ENCODE measurements at regions not wholly inside any gene's neighbourhood (a gene's known extent, or its start where the extent isn't known, plus 50 kb on each side); places are given as distances from the start of the nearest gene placed in this dataset.
"Not testable (repeated sequence)": the region's sequence is repeated elsewhere in the genome, so short reads cannot be mapped to it uniquely, and the experiment has no call there.

DNA sequence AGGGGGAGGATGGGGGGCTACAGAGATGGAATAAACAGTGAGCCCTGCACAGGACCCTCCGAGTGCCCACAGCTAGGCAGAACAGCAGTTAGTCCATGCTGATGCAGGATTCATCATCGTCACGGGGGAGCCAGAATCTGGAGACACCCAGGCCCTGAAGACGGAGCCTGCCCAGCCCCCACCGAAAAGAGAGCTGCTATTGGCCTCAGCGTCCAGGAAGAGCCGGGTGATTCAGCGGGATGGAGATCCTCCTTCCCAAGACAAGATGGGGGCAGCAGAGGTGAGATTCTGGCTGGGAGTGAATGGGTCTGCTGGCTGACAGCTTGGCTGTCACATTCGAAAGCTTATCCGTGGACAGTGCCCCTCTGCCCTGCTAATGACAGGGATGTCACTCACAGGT, 133.6 kb upstream of the CRHR1 start:
- no peak for DNase-seq

DNA sequence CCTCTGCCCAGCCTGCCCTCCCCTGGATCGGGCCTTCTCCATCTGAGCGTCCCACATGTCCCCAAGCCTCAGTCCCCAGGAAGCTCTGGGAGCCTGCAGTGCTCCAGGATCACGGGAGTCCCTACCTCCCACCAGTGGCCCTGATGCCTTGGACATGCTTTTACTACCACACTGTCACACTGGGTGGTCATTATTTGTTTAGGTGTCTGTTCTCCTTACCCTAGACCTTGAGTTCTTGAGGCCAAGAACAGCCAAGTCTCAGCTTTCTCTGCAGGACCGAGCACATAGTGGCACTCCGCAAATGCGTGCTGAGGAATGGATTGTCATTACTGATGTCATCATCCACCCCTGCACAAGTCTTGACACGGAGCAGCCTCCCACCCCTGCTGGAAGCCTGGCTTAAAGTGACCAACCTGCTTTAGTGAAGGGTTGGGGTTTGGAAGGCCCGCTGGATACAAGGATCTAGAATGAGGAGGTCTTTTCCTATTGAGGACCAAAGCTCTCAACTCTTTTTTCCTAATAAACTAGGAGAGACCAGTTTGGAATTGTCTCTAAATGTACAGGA, 132.9 kb upstream of the CRHR1 start:
- DNase-seq: no peak

DNA sequence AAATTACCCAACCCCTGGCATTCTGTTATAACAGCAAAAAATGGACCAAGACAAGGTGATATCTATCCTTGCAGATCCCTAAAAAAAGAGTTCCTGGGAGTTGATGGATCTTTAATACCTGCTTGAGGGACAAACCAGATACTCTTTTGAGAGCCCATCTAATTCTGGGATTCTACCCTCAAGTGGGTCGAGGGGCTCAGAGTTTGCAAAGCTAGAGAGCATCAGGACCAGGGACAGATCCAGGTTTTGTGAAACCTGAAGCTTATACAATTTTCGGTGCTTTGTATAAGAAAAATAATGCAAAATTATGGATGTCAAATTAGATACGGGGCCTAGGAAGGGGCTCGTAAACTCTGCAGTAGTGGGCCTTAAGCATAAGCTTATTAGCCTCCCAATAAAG, 130.5 kb upstream of the CRHR1 start:
- no peak for DNase-seq

DNA sequence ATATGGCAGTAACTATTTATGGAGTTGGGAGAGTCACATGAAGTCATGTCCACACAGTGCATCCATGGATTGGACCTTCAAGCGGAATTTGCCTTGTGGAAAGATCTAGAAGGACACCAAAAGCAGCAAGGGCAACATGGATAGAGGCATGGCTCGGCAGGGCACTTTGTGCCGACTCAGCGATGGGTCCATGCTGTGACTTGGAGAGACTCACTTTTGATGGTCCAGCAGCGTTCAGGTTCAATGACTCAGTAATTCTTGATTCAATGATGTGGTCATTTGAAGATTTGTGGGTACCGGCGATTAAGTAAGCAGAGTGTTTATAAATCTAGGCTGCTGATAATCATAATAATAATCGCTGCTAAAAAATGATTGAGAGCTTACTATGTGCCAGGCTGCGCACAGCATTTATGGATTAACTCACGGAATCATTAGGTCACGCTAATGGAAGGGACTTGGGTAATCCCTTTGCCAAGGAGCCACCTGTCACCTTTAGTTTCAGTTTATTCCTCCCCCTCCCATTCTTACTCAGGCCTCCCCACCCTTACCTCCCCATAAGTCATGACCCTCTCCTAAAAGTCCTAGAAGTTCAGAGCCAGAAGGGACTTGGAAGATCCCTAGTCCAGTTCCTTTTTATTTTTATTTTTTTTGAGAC, 127.5 kb upstream of the CRHR1 start:
- no peak for DNase-seq

DNA sequence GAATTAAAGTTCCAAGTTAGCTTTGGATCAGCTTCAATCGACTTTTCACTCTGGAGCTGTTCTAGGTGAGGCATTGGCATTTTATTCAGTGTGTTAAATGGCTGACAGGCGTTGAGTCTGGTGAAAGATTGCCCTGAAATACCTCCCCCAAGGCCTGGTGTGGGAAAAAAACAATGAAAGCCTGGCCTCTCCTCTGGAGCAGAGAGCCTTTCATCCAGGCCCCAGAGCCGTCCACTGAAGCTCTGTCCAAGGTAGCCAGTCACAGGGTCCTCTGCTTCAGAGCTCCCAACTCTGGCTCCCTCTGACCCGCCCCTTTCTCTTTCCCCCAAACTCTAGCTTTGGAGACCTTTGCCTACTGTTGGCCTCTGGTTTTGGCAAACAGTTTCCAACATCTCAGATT, 123.6 kb upstream of the CRHR1 start:
- no peak for DNase-seq

DNA sequence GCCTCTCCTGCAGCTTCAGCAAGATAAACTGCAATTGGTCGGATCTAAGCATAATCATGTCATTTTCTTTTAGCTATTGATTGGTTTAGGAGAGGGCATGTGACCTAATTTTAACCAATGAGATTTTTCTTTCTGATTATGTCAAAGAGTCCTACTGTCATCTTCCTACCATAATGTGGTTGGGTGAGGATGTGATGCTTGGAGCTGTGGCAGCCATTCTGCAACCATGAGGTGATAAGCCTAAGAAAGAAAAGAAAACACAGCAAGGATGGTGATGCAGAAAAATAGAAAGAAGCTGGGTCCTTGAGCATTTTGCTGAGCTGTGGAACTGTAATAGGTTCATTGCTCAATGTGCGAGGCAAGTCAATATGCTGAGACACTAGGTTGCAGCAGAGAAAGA, 121.7 kb upstream of the CRHR1 start:
- no peak for DNase-seq

DNA sequence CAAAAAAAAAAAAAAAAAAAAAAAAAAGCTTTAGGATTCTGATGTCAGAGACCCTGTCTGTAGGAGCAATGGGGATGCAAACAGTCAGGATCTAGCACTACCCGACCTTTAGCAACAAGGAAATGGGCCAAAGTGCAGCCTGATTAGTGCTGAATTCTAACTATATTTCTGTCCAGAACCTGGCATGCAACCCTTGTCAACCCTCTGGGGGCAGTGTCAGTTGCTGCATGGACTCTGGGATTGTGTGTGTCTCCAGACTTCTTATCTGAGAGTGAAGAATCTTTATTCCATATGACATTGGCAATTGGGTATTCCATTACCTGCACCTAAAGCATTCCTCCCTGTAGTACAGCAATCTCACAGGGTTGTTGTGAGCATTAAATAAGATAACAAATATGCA, 120.3 kb upstream of the CRHR1 start:
- no peak for DNase-seq

DNA sequence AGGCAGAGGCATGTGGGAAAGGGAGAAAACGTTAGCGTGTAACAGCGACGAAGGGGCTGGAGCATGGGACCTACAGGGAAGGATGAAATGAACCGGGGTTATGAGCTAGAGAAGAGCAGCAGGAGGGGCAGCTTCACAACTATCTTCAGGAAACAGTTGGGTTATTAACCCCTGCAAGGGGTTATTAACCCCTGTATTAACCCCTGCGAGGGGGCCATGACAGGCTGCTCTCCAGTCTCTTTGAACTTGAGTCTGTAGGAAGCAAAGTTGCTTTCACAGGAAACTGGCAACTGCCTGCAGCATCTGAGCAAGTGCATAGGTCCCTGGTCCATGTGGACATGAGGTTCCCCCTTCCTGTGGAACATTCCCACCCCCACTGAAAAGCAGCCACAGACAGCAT, 119.2 kb upstream of the CRHR1 start:
- DNase-seq: no peak

DNA sequence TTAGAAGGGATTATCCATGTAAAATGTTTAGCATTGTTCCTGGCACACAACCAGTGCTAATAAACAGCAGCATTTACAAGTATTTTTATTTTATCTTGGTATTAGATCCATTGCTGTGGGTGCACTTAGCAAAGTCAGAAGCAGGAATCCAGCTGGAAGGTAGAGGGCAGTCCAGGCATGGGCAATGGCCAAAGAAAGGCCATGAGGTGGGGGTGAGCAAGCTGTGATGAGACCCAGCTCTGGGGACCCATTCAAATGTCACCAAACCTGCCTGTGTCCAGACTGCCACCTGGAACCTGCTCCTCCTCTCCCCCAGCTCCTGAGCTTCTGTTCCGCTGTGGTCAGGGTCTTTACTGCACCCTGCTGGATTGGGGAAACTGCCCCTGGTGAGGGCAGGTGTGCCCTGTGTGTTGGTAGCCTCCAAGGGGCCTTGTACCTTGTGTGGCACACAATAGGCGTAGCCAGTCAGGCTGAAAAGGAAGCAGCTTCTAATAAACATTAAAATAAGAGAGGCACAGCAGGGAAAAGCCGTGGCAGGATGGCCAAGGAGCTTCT, 118.0 kb upstream of the CRHR1 start:
- DNase-seq: no peak

DNA sequence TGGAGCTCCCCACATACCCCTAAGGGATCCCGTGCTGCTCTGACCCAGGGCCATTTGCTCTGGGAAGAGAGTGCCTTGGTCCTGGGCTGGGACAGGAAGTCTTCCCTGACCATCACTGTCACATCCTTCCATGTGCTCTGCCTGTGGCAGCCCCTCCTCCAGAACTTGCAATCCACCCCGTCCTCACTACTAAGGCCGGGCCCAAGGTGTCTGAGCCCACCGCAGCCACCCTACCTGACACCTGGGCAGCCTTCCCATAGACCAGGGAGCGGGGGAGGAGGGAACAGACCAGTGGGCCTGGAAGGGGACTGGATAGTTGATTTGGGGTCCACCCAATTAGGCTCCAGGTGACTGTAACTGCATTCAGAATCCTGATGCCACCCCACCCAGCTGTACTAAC, 117.5 kb upstream of the CRHR1 start:
- no peak for DNase-seq

DNA sequence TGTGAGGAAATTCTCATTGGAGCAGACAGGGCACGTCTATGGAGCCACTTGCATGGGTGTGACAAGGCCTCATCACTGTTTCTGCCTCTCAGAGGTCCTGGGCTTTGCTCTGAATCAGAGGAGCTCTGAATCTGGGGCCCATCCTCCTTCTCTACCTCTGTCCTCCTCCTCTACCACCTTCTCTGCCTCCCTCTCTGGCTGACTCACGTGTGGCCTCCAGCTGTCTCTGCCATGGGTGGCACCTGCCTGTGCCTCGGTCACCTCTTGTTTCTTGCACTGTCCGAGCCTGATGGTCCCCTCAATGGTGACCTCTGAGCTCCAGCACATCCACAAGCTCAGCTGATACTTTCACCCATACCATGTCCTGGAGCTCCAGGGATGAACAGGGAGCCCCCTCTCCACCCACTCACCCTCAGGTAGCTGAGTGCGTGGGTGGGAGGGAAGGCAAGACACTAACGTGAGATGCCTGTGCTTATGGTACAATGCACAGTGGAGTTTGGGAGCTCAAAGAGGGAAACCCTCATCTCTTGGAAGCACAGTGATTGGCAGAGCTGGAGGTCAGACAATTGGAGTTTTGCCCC, 116.4 kb upstream of the CRHR1 start:
- no peak for DNase-seq

DNA sequence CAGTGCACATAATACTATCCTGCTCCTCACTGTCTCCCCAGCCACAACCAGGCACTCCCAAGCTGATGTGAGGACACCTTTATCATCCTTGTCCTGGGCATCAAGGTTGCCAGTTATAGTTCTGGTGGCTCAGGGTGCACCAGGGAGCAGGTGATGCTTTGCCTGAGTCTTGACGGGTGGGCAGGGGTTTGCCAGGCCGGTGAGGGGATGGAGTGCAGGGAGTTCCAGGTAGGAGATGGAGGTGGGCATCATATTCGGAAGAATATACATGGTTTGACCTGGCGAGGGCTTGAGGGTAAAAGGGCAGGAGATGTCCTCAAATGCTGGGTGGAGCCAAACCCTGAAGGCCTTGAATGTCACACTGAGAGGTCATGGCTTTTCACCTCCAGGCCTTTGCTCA, 115.8 kb upstream of the CRHR1 start:
- DNase-seq: no peak

DNA sequence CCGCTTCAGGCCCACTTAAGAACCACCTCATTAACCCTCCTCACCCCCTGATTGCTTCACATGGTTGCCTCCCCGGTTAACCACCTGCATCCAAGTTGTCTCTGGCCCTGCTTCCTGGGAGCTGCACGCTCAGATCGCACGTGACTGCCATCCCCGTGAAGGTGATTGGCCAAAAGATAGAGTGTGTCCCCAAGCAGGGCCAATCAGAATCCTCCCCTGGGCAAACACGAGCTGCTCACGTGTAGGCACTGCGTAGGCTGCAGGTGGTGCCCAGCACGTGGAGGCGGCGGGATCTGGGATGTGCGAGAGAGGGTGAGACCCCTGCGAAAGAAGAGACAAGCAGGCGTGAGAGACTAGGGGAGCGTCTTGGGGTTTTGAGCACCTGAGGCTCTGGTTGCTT, 111.8 kb upstream of the CRHR1 start:
- DNase-seq: peak; percentile 97

DNA sequence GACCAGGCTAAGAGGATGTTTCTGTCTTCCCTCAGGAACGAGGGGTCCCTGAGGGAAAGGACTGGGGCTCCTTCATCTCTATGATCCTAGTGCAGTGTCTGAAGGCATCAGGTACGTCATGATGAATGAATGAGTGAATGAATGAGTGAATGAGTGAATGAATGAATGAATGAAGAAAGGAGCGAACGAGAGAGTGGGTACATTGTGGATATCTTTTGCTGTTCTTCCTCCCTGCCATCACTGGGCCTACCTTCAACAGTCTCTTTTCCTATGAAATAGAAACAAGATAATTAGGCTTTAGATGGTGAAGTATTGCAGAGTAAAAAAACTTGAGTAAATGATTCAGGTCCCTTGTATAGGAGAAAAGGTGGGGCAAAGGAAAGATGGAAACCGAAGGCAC, 111.3 kb upstream of the CRHR1 start:
- no peak for DNase-seq

DNA sequence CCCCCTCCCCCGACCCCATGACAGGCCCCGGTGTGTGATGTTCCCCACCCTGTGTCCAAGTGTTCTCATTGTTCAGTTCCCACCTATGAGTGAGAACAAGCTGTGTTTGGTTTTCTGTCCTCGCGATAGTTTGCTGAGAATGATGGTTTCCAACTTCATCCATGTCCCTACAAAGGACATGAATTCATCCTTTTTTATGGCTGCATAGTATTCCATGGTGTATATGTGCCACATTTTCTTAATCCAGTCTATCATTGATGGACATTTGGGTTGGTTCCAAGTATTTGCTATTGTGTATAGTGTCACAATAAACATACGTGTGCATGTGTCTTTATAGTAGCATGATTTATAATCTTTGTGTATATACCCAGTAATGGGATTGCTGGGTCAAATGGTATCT, 110.4 kb upstream of the CRHR1 start:
- DNase-seq: not testable (repeated sequence)

DNA sequence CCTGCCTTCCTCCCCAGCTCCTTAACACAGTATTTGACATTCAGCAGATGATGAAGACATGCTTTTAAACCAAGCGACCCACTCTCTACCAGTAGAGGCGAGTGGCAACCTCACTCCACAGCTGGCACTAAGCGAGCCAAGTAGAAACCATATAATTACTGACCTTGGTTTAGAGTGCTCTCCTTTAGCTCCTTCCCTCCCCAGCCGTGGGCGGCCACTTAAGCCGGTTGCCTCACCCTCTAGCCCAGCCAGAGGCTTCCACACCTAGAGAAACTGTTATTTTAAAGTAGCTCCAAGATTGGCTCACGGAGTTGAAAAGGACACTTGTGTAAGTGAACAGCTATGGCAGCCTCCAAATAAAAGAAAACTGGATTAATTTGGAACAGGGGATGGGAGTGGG, 109.1 kb upstream of the CRHR1 start:
- no peak for DNase-seq

DNA sequence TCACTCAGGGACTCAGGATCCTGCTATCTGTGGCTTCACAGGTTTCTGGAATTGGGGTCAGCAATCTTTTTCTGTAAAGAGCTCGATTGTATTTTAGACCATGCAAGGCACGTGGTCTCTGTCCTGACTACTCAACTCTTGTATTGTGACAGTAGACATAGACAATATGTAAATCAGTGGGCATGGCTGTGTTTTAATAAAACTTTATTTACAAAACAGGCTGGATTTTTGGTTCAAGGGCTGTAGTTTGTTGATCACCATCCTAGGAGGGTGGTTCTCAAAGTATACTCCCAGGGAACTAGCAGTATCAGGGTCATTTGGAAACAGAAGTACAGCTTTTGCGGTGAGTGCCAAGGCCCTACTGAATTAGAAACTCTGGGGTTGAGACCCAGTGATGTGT, 108.2 kb upstream of the CRHR1 start:
- DNase-seq: no peak

DNA sequence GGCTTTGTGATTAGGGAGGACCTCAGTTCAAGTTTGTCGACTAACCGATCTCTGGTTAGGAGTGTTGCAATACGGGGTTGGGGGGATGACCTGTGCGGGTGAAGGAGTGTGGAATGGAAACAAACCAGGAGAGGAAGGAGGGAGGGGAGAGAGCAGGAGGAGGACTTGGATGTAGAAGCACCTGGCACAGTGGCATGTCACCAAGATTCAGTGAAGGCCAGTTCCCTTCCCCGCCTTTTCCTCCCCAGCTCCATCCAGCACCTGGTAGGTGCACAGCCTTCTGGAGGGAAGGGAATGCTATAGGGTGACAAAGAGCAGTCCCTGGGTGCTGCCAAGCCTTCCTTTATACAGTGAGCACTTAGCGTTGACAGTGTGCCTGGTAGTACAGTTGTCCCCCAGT, 107.4 kb upstream of the CRHR1 start:
- DNase-seq: no peak

DNA sequence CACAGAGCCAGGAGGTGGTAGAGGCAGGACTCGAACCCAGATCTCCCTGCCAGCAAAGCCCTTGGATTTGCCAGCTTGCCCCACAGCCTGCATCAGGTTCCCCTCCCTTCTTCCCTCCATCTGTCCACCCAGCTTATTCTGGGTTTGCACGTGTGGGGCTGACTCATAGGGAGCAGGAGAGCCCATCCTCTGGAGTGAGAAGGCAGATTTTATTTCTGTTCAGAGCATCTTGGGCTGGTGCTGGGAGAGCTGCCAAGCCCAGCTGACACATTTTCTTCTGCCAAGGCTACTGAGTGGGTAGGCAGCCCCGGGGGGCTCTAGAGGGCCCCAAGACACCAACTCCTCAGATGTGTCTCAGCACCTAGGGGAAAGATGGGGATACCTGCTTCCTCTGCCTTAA, 106.3 kb upstream of the CRHR1 start:
- DNase-seq: no peak

DNA sequence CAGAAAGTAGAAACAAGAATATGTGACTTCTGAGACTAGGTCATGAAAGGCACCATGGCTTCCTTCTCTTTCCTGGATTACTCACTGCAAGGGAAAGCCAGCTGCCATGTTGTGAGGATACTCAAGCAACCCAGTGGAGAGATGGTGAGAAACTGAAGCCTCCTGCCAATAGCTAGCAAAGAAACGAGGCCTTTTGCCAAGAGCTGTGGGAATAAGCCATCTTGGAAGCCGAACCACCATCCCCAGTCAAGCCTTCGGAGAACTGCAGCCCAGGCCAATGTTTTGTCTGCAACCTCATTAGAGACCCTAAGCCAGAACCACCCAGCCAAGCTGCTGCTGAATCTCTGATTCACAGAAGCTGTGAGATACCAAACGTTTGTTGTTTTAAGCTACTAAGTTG, 104.7 kb upstream of the CRHR1 start:
- no peak for DNase-seq

DNA sequence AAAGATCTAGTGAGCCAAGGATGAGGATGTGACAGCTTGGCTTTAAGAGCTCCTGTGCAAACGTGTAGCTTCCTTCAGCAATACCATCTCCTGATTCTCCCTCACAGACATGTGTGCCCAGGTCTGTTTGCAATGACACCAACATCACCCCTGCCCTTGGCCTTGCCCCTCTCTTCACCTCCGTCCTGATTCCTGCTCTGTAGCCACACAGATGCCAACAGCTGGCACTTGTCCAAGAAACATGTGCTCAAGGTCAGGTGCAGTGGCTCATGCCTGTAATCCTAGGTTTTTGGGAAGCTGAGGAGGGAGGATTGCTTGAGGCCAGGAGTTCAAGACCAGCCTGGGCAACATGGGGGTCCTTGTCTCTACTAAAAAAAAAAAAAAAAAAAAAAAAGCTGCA, 103.8 kb upstream of the CRHR1 start:
- peak; percentile 7 for DNase-seq

DNA sequence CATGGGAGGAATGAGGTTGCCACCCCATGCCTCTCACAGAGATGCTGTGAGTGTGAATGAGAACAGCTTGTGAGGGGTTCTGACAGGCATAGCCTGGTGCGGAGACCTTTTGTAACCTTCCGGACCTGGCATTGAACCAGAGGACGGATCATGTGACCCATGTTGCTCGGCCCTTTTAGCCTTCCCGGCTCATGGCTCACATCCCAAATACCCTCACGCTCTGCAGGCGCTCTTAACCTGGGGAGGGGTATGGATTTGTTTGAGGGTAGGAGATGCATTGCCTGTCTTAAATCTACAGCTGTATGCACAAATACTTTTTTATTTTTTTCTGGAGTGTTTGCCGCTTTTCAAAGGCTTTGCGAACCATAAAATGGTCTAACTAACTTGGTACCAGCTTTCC, 102.4 kb upstream of the CRHR1 start:
- no peak for DNase-seq

DNA sequence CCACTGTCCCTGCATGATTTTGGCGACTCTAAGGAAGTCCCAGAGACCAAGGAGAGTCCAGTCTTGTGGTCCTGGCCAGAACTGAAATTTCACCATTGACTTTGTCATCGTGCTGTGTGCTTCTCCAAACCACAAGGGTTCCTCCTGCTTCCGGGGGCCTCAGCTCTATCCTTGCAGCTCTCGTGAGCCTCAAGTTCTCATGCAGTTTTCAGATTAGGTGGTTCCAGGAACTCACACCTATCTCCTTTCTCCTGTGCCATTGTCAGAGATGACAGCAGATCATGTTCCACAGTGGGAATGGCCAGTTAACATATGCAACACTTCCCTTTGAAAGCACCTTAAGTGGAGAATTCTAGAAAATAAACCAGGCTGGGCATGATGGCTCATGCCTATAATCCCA, 97.9 kb upstream of the CRHR1 start:
- no peak for DNase-seq

DNA sequence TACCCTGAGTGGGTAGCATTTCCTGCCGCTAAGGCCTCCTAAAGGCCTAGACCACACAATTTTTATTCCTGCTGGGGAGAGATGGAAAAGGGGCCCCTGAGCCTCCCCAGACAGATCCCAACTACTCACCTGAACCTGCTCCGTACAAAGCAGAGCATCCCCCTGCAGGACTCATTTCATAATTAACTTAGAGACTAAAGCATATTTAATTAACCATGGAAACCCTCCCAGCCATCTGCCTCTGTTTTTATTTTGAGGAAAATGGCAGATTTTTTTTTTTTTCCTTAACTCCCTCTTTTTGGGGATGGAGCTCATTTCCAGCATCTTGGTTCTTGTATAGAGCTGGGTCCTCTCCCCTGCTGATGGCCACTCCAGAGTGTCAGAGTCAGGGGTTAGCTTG, 96.5 kb upstream of the CRHR1 start:
- no peak for DNase-seq

DNA sequence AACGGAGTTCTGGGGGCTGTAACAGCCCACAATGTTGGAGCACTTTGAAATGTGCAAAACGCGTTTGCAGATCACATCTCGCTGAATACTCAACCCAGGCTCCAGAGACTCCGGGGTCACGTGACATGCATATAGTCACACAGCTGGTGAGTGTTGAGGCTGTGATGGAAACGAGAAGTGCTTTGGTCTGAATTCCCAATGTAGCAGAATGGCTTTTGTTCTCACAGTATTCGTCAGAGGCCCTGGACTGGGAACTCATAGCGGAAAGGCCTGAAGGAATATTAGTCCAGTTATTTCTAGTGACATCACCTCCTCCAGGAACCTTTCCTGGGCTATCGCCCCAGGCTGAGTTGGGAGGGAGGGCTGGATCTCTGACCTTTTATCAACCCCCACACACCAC, 95.8 kb upstream of the CRHR1 start:
- DNase-seq: no peak

All from NCI-H2029 (cell line).